PC-9 (cell line): ENCODE measurements at regions not wholly inside any gene's neighbourhood (a gene's known extent, or its start where the extent isn't known, plus 50 kb on each side); places are given as distances from the start of the nearest gene placed in this dataset.

ENCODE experiments used
- BruUV-seq: library from RNA; stranded (reverse); fragments of 400-500 nt; replicated peaks from 2 replicates; lab custom pipeline; 2021; lab: Mats Ljungman, UMichigan
- CTCF ChIA-PET: fragments of 300-600 bp; sonication (Branson Sonifier 250); formaldehyde crosslinking; loops from one replicate; lab custom pipeline; 2022; ENCODE audit warnings: antibody characterized with exemption; lab: Charles Lee
- POLR2A ChIA-PET: fragments of 300-600 bp; sonication (Branson Sonifier 250); formaldehyde crosslinking; loops from one replicate; lab custom pipeline; 2022; ENCODE audit warnings: antibody characterized with exemption; ENCODE audit not compliant: unreplicated experiment; lab: Charles Lee
- DNase-seq, 2 experiments: peaks; one replicate each; pipeline versions ENCODE4 v3.0.0 to v3.0.0-alpha.2; 2015 to 2022; ENCODE audit warnings: mixed read lengths in 1 of 2
- H2AFZ ChIP-seq: fragments of 200-600 bp; sonication (generic); 2 replicates; pipeline ENCODE4 v1.8.1; 2017; ENCODE audit warnings: antibody characterized with exemption
- H3F3A ChIP-seq: fragments of 200-600 bp; sonication (generic); 2 replicates; pipeline ENCODE4 v1.8.1; 2017; ENCODE audit warnings: antibody characterized with exemption, mild to moderate bottlenecking, low read depth; ENCODE audit not compliant: insufficient read depth
- H3K27ac ChIP-seq: fragments of 200-600 bp; sonication (generic); 2 replicates; pipeline ENCODE4 v1.6.1; 2016; ENCODE audit warnings: mixed run types
- H3K27me3 ChIP-seq: fragments of 200-600 bp; sonication (generic); 2 replicates; pipeline ENCODE4 v1.6.1; 2016; ENCODE audit warnings: low read depth, mixed run types; ENCODE audit not compliant: insufficient read depth
- H3K36me3 ChIP-seq: fragments of 200-600 bp; sonication (generic); 2 replicates; pipeline ENCODE4 v1.6.1; 2016; ENCODE audit warnings: low read depth, mixed run types
- H3K4me1 ChIP-seq: fragments of 200-600 bp; sonication (generic); replicated peaks from 2 replicates; pipeline ENCODE4 v1.6.1; 2016; ENCODE audit warnings: mixed run types; ENCODE audit not compliant: insufficient read depth
- H3K4me2 ChIP-seq: fragments of 200-600 bp; sonication (generic); 2 replicates; pipeline ENCODE4 v1.6.1; 2017; ENCODE audit warnings: mixed run types
- H3K4me3 ChIP-seq: fragments of 200-600 bp; sonication (generic); 2 replicates; pipeline ENCODE4 v1.6.1; 2016; ENCODE audit warnings: mixed run types
- H3K79me2 ChIP-seq: fragments of 200-600 bp; sonication (generic); 2 replicates; pipeline ENCODE4 v1.6.1; 2017; ENCODE audit warnings: low read depth, mixed run types
- H3K9me2 ChIP-seq: fragments of 200-600 bp; sonication (generic); 2 replicates; pipeline ENCODE4 v1.8.1; 2017; ENCODE audit warnings: mild to moderate bottlenecking; ENCODE audit not compliant: insufficient read depth
- H3K9me3 ChIP-seq: fragments of 200-600 bp; sonication (generic); 2 replicates; pipeline ENCODE4 v1.8.1; 2016; ENCODE audit warnings: low read depth; ENCODE audit not compliant: insufficient read depth
- H4K20me1 ChIP-seq: fragments of 200-600 bp; sonication (generic); 2 replicates; pipeline ENCODE4 v1.8.1; 2017; ENCODE audit not compliant: insufficient read depth
- CTCF ChIP-seq: fragments of 200-600 bp; sonication (generic); conservative IDR thresholded peaks from 2 replicates; pipeline ENCODE4 v1.6.1; 2017; ENCODE audit warnings: mixed run types, antibody characterized with exemption, mild to moderate bottlenecking, moderate library complexity
- EZH2 ChIP-seq: fragments of 200-600 bp; sonication (generic); IDR thresholded peaks from 2 replicates; pipeline ENCODE4 v1.8.0; 2017; ENCODE audit warnings: antibody characterized with exemption, low read depth
- intact Hi-C: fragments of 100-400 bp; cut with micrococcal nuclease; formaldehyde crosslinking; loops from one replicate; pipeline ENCODE4 v1.10.0; 2022; ENCODE audit not compliant: unreplicated experiment

- no peaks in the 10 kb centered on the region for H3K9me3 ChIP-seq
- no peaks in the 10 kb centered on the region for H3K9me2 ChIP-seq
- DNase-seq: no peak
- H3K36me3 ChIP-seq: no peaks in the 10 kb centered on the region
- intact Hi-C loops: no loop called here
- no peaks in the 10 kb centered on the region; the same call in 1 of the 2 replicates for H3K4me1 ChIP-seq
- no peaks in the 10 kb centered on the region for H3K79me2 ChIP-seq
- ChIA-PET POLR2A (no interaction called here), CTCF (no interaction called here)
- H3K27me3 ChIP-seq: peaks cover 14% of the 10 kb centered on the region; the same call in 1 of the 2 replicates
- BruUV-seq: no TSS peak
- no peak overlapping the region for H3K27ac ChIP-seq
- no peak overlapping the region for H3K4me3 ChIP-seq
- H2AFZ ChIP-seq: no peak overlapping the region
- TF ChIP-seq EZH2: no peak
- TF ChIP-seq CTCF: no peak
- no peaks in the 10 kb centered on the region for H3F3A ChIP-seq
- no peaks in the 10 kb centered on the region for H4K20me1 ChIP-seq
- H3K4me2 ChIP-seq: no peak overlapping the region
These were observed 388.0 kb downstream of the VRK1 start for GRCh38 chr14:97185186-97185585.

- no peak for DNase-seq
These were observed 390.7 kb downstream of the VRK1 start for GRCh38 chr14:97187916-97188315.

GRCh38 chr14:97196336-97196735 is 399.2 kb downstream of the VRK1 start:
- no peaks in the 10 kb centered on the region for H3K9me2 ChIP-seq
- no peak overlapping the region for H3K4me3 ChIP-seq
- no peak overlapping the region for H2AFZ ChIP-seq
- TF ChIP-seq EZH2 (no peak), CTCF (no peak)
- H3K9me3 ChIP-seq: no peaks in the 10 kb centered on the region
- BruUV-seq: no TSS peak
- CTCF ChIA-PET: no interaction called here
- intact Hi-C loops: no loop called here
- no peaks in the 10 kb centered on the region for H3K36me3 ChIP-seq
- H3K79me2 ChIP-seq: no peaks in the 10 kb centered on the region
- no peaks in the 10 kb centered on the region for H3F3A ChIP-seq
- DNase-seq: no peak
- POLR2A ChIA-PET: no interaction called here
- no peaks in the 10 kb centered on the region for H3K4me1 ChIP-seq
- H3K27ac ChIP-seq: no peak overlapping the region
- no peaks in the 10 kb centered on the region for H4K20me1 ChIP-seq
- peaks cover 5% of the 10 kb centered on the region for H3K27me3 ChIP-seq
- H3K4me2 ChIP-seq: no peak overlapping the region

More at GRCh38 chr14:97187916-97188315, 390.7 kb downstream of the VRK1 start:
- Histone ChIP-seq H3K9me3 (no peaks in the 10 kb centered on the region), H3K4me1 (no peaks in the 10 kb centered on the region), H3K27ac (no peak overlapping the region), H3K27me3 (peaks cover 14% of the 10 kb centered on the region; the same call in 1 of the 2 replicates), H3K79me2 (no peaks in the 10 kb centered on the region), H3F3A (no peaks in the 10 kb centered on the region), H3K36me3 (no peaks in the 10 kb centered on the region), H3K4me3 (no peak overlapping the region), H2AFZ (no peak overlapping the region), H3K9me2 (no peaks in the 10 kb centered on the region), H4K20me1 (no peaks in the 10 kb centered on the region), H3K4me2 (no peak overlapping the region)
- TF ChIP-seq CTCF (no peak), EZH2 (no peak)
- intact Hi-C loops: no loop called here
- POLR2A ChIA-PET: no interaction called here
- BruUV-seq: no TSS peak
- CTCF ChIA-PET: no interaction called here
